ENCODE measurements at regions not wholly inside any gene's neighbourhood (a gene's known extent, or its start where the extent isn't known, plus 50 kb on each side); places are given as distances from the start of the nearest gene placed in this dataset.

- TF ChIP-seq, protein P1, sequence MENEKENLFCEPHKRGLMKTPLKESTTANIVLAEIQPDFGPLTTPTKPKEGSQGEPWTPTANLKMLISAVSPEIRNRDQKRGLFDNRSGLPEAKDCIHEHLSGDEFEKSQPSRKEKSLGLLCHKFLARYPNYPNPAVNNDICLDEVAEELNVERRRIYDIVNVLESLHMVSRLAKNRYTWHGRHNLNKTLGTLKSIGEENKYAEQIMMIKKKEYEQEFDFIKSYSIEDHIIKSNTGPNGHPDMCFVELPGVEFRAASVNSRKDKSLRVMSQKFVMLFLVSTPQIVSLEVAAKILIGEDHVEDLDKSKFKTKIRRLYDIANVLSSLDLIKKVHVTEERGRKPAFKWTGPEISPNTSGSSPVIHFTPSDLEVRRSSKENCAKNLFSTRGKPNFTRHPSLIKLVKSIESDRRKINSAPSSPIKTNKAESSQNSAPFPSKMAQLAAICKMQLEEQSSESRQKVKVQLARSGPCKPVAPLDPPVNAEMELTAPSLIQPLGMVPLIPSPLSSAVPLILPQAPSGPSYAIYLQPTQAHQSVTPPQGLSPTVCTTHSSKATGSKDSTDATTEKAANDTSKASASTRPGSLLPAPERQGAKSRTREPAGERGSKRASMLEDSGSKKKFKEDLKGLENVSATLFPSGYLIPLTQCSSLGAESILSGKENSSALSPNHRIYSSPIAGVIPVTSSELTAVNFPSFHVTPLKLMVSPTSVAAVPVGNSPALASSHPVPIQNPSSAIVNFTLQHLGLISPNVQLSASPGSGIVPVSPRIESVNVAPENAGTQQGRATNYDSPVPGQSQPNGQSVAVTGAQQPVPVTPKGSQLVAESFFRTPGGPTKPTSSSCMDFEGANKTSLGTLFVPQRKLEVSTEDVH (IDR thresholded peaks at IDR 0.05; ENCODE audit: low read depth, partially characterized antibody) = no peak
- TF ChIP-seq GATAD2A (IDR thresholded peaks at IDR 0.05) = no peak
- TF ChIP-seq BCLAF1 (IDR thresholded peaks at IDR 0.05; ENCODE audit: borderline replicate concordance in 1 of 2, control insufficient read depth in 1 of 2, low read depth in 2 of 2, low read length in 1 of 2) = no peak
- no peak for TF ChIP-seq TAF1 (IDR thresholded peaks at IDR 0.05; ENCODE audit: control insufficient read depth, extremely low read depth, insufficient read depth, low read length, severe bottlenecking)
- no peak for TF ChIP-seq CCNT2 (IDR thresholded peaks at IDR 0.05; ENCODE audit: borderline replicate concordance, extremely low read depth, insufficient read length, low read depth, low read length)
- TF ChIP-seq E2F3 (CRISPR knock-in tag; IDR thresholded peaks at IDR 0.05) = 0 out of 2 replicates have a peak, but pooled peaks have one; percentile 28
- TF ChIP-seq HOMEZ (CRISPR knock-in tag; IDR thresholded peaks at IDR 0.05) = 0 out of 2 replicates have a peak, but pooled peaks have one; percentile 39
- TF ChIP-seq MCM7 (IDR thresholded peaks at IDR 0.05) = no peak
- no peak for TF ChIP-seq TRIM28 (IDR thresholded peaks at IDR 0.05)
- TF ChIP-seq NR1H2 (CRISPR knock-in tag; IDR thresholded peaks at IDR 0.05) = no peak
- no peak for TF ChIP-seq SMAD1 (IDR thresholded peaks at IDR 0.05; ENCODE audit: low read depth, low read length, partially characterized antibody)
- TF ChIP-seq, protein P2, sequence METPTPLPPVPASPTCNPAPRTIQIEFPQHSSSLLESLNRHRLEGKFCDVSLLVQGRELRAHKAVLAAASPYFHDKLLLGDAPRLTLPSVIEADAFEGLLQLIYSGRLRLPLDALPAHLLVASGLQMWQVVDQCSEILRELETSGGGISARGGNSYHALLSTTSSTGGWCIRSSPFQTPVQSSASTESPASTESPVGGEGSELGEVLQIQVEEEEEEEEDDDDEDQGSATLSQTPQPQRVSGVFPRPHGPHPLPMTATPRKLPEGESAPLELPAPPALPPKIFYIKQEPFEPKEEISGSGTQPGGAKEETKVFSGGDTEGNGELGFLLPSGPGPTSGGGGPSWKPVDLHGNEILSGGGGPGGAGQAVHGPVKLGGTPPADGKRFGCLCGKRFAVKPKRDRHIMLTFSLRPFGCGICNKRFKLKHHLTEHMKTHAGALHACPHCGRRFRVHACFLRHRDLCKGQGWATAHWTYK (CRISPR knock-in tag; IDR thresholded peaks at IDR 0.05) = peak; percentile 67; the same call in 1 of the 2 replicates
- TF ChIP-seq TFAM (CRISPR knock-in tag; conservative IDR thresholded peaks at IDR 0.05) = no peak
- TF ChIP-seq LEF1 (IDR thresholded peaks at IDR 0.05) = no peak
- no peak for TF ChIP-seq PTBP1 (IDR thresholded peaks at IDR 0.05; ENCODE audit: low read depth, low read length)
- TF ChIP-seq ZNF175 (CRISPR knock-in tag; IDR thresholded peaks at IDR 0.05; ENCODE audit: low read depth) = no peak; the same call in 1 of the 2 replicates
- TF ChIP-seq DMBX1 (CRISPR knock-in tag; IDR thresholded peaks at IDR 0.05; ENCODE audit: borderline replicate concordance) = 0 out of 2 replicates have a peak, but pooled peaks have one; percentile 34
- TF ChIP-seq GABPB1 (CRISPR knock-in tag; IDR thresholded peaks at IDR 0.05) = no peak
- no peak for TF ChIP-seq MTA1 (IDR thresholded peaks at IDR 0.05; ENCODE audit: borderline replicate concordance)
- no peak for TF ChIP-seq CREBBP (IDR thresholded peaks at IDR 0.05; ENCODE audit: low read depth, low read length)
These were observed 116.5 kb upstream of the IRF2BP2 start (continued) for GRCh38 chr1:234726359-234726943.

Data from K562 (cell line).